SK-N-SH (cell line): ENCODE measurements at regions not wholly inside any gene's neighbourhood (a gene's known extent, or its start where the extent isn't known, plus 50 kb on each side); places are given as distances from the start of the nearest gene placed in this dataset.

Source experiments
- CTCF ChIA-PET: fragments of 300-600, 350-600 bp; formaldehyde crosslinking; extraction: SDS; loops from one replicate; lab custom pipeline; 2021; lab: Yijun Ruan, JAX
- POLR2A ChIA-PET: fragments of 350-600 bp; sonication (Branson Sonifier 250); formaldehyde crosslinking; extraction: SDS; loops from one replicate; lab custom pipeline; 2020; ENCODE audit warnings: antibody characterized with exemption, inconsistent platforms; lab: Yijun Ruan, JAX
- DNase-seq: peaks from one replicate; pipeline ENCODE4 v3.0.0; 2012
- H2AFZ ChIP-seq: fragments of 200-600 bp; sonication (generic); 2 replicates; pipeline ENCODE4 v1.8.1; 2016; ENCODE audit warnings: antibody characterized with exemption, mild to moderate bottlenecking, low read depth
- H3F3A ChIP-seq: fragments of 200-600 bp; sonication (generic); replicated peaks from 2 replicates; pipeline ENCODE3; 2016; ENCODE audit warnings: antibody characterized with exemption, mild to moderate bottlenecking; ENCODE audit not compliant: insufficient read depth
- H3K27ac ChIP-seq, 2 experiments: fragments of 200-500 bp in 1 of 2; fragments of 200-600 bp in 1 of 2; sonication (Bioruptor generic) in 1 of 2; sonication (generic), shearing (Covaris generic) in 1 of 2; 2 replicates each; pipeline versions ENCODE4 v1.5.1 to v1.6.1; 2014 to 2016; ENCODE audit warnings: low read depth in 2 of 2, inconsistent platforms in 1 of 2, low read length in 1 of 2, mild to moderate bottlenecking in 1 of 2, mixed read lengths in 1 of 2
- H3K27me3 ChIP-seq: fragments of 200-600 bp; sonication (generic), shearing (Covaris generic); 2 replicates; pipeline ENCODE4 v1.6.1; 2016; ENCODE audit warnings: mixed run types; ENCODE audit not compliant: insufficient read depth
- H3K36me3 ChIP-seq, 2 experiments: fragments of 200-500 bp in 1 of 2; fragments of 200-600 bp in 1 of 2; sonication (Bioruptor generic) in 1 of 2; sonication (generic) in 1 of 2; replicated peaks in 1 of 2; 2 replicates each; pipeline versions ENCODE3 to v1.5.1; 2014 to 2016; ENCODE audit warnings: low read length in 1 of 2, mild to moderate bottlenecking in 1 of 2; ENCODE audit not compliant: insufficient read depth in 2 of 2, control insufficient read depth in 1 of 2
- H3K4me1 ChIP-seq, 2 experiments: fragments of 200-500 bp in 1 of 2; fragments of 200-600 bp in 1 of 2; sonication (Bioruptor generic) in 1 of 2; sonication (generic), shearing (Covaris generic) in 1 of 2; 2 replicates each; pipeline versions ENCODE4 v1.5.1 to v1.6.1; 2014 to 2016; ENCODE audit warnings: low read depth in 1 of 2, low read length in 1 of 2, mixed run types in 1 of 2; ENCODE audit not compliant: insufficient read depth in 2 of 2, control insufficient read depth in 1 of 2
- H3K4me2 ChIP-seq: fragments of 200-600 bp; sonication (generic), shearing (Covaris generic); 2 replicates; pipeline ENCODE4 v1.6.1; 2017; ENCODE audit warnings: mixed run types
- H3K4me3 ChIP-seq, 2 experiments: fragments of 200-500 bp in 1 of 2; fragments of 200-600 bp in 1 of 2; sonication (Bioruptor generic) in 1 of 2; sonication (generic), shearing (Covaris generic) in 1 of 2; 2 replicates each; pipeline versions ENCODE4 v1.5.1 to v1.8.1; 2014 to 2016; ENCODE audit warnings: low read depth in 2 of 2, inconsistent platforms in 1 of 2, low read length in 1 of 2, mild to moderate bottlenecking in 1 of 2, mixed read lengths in 1 of 2, moderate library complexity in 1 of 2
- H3K79me2 ChIP-seq: fragments of 200-600 bp; sonication (generic); 2 replicates; pipeline ENCODE4 v1.8.1; 2017; ENCODE audit warnings: mild to moderate bottlenecking; ENCODE audit not compliant: insufficient read depth
- H3K9ac ChIP-seq: fragments of 200-600 bp; sonication (generic); 2 replicates; pipeline ENCODE4 v1.6.1; 2017; ENCODE audit warnings: mixed run types
- H3K9me2 ChIP-seq: fragments of 200-600 bp; sonication (generic); 2 replicates; pipeline ENCODE4 v1.6.1; 2017; ENCODE audit warnings: mixed run types
- H3K9me3 ChIP-seq: fragments of 200-600 bp; sonication (generic); 2 replicates; pipeline ENCODE4 v1.6.1; 2017; ENCODE audit warnings: mixed run types, mild to moderate bottlenecking, moderate library complexity
- H4K20me1 ChIP-seq: fragments of 200-600 bp; sonication (generic); 2 replicates; pipeline ENCODE4 v1.6.1; 2017; ENCODE audit warnings: mild to moderate bottlenecking, mixed run types; ENCODE audit not compliant: insufficient read depth
- ELF1 ChIP-seq: IDR thresholded peaks from 2 replicates; pipeline ENCODE4 v1.4.0; 2012
- EP300 ChIP-seq, 2 experiments: IDR thresholded peaks; 2 replicates each; pipeline versions ENCODE4 v1.4.0 to v1.6.1; 2012; ENCODE audit warnings: borderline replicate concordance in 1 of 2, low read depth in 1 of 2, low read length in 1 of 2
- EZH2phosphoT487 ChIP-seq: fragments of 200-600 bp; sonication (generic); IDR thresholded peaks from 2 replicates; pipeline ENCODE4 v1.6.1; 2017; ENCODE audit warnings: low read depth, mixed run types, mild to moderate bottlenecking, antibody characterized with exemption, moderate library complexity, borderline replicate concordance
- FOSL2 ChIP-seq: IDR thresholded peaks from 2 replicates; pipeline ENCODE4 v1.4.0; 2012; ENCODE audit warnings: low read depth, mild to moderate bottlenecking, moderate library complexity, borderline replicate concordance
- NFIC ChIP-seq: IDR thresholded peaks from 2 replicates; pipeline ENCODE4 v1.4.0; 2012; ENCODE audit warnings: borderline replicate concordance
- RAD21 ChIP-seq: IDR thresholded peaks from 2 replicates; pipeline ENCODE4 v1.6.1; 2012; ENCODE audit warnings: mild to moderate bottlenecking, low read length
- RXRA ChIP-seq: IDR thresholded peaks from 2 replicates; pipeline ENCODE4 v1.4.0; 2012; ENCODE audit warnings: low read depth, mild to moderate bottlenecking, borderline replicate concordance
- SIN3A ChIP-seq: IDR thresholded peaks from 2 replicates; pipeline ENCODE4 v1.6.1; 2012; ENCODE audit warnings: low read depth, mild to moderate bottlenecking, low read length, moderate library complexity, borderline replicate concordance
- SMC3 ChIP-seq: IDR thresholded peaks from 2 replicates; pipeline ENCODE4 v1.6.1; 2012; ENCODE audit warnings: low read depth, low read length, improper control_type of control experiment
- TCF12 ChIP-seq: IDR thresholded peaks from 2 replicates; pipeline ENCODE4 v1.4.0; 2012
- YY1 ChIP-seq: IDR thresholded peaks from 2 replicates; pipeline ENCODE4 v1.4.0; 2012; ENCODE audit warnings: low read depth, mild to moderate bottlenecking
- WGBS: methylation state at CpG from one replicate; pipeline ENCODE4 v1.1.6; 2017; ENCODE audit warnings: low lambda C conversion rate; 5-methylcytosine and 5-hydroxymethylcytosine counted together
- TF ChIP-seq, protein P1 (sequence below): fragments of 150-350 bp; IDR thresholded peaks from 2 replicates; pipeline ENCODE4 v1.6.1; 2016; ENCODE audit warnings: mild to moderate bottlenecking, low read depth, low read length
- TF ChIP-seq, protein P2 (sequence below): fragments of 200-600 bp; sonication (generic); IDR thresholded peaks from 2 replicates; pipeline ENCODE4 v1.6.1; 2017; ENCODE audit warnings: antibody characterized with exemption, mild to moderate bottlenecking, moderate library complexity
- TF ChIP-seq, protein P3 (sequence below): fragments of 150-350 bp; IDR thresholded peaks from 2 replicates; pipeline ENCODE4 v1.6.1; 2017; ENCODE audit warnings: antibody characterized with exemption, low read length, low read depth, borderline replicate concordance
- TF ChIP-seq, protein P4 (sequence below): IDR thresholded peaks from 2 replicates; pipeline ENCODE4 v1.6.1; 2012; ENCODE audit warnings: mild to moderate bottlenecking, low read depth, low read length, moderate library complexity
- TF ChIP-seq, protein P5 (sequence below): IDR thresholded peaks from 2 replicates; pipeline ENCODE4; 2012
- TF ChIP-seq, protein P6 (sequence below): IDR thresholded peaks from 2 replicates; pipeline ENCODE4 v1.4.0; 2012; ENCODE audit warnings: low read depth

DNA sequence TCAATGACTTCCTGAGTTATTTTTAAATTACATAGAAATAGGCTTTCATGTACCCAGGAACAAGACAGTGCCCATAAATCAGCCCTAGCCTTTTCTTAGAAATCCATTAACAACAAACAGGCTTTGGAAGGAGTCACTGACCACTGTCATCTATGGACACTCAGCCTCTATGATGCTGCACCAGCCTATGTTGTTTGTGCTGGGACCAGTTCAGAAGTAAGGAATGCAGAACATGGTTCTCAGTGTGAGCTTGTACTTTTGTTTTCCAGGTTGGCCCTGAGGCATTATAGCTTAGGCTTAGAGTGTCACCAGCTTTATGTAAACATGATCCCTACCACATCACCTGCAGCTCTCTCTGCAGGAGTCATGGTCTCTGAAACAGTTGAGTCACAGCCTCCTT lies 335.7 kb upstream of the CDH7 start:
- 0 out of 2 replicates have a peak, but pooled peaks cover 7% of the 10 kb centered on the region for H3K9me2 ChIP-seq
- no peak for DNase-seq
- no peak overlapping the region for H3K4me2 ChIP-seq
- TF ChIP-seq SIN3A, result no peak
- TF ChIP-seq, protein P1, sequence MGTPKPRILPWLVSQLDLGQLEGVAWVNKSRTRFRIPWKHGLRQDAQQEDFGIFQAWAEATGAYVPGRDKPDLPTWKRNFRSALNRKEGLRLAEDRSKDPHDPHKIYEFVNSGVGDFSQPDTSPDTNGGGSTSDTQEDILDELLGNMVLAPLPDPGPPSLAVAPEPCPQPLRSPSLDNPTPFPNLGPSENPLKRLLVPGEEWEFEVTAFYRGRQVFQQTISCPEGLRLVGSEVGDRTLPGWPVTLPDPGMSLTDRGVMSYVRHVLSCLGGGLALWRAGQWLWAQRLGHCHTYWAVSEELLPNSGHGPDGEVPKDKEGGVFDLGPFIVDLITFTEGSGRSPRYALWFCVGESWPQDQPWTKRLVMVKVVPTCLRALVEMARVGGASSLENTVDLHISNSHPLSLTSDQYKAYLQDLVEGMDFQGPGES, result no peak
- TF ChIP-seq SMC3, result no peak
- no peak for TF ChIP-seq YY1
- TF ChIP-seq, protein P2, sequence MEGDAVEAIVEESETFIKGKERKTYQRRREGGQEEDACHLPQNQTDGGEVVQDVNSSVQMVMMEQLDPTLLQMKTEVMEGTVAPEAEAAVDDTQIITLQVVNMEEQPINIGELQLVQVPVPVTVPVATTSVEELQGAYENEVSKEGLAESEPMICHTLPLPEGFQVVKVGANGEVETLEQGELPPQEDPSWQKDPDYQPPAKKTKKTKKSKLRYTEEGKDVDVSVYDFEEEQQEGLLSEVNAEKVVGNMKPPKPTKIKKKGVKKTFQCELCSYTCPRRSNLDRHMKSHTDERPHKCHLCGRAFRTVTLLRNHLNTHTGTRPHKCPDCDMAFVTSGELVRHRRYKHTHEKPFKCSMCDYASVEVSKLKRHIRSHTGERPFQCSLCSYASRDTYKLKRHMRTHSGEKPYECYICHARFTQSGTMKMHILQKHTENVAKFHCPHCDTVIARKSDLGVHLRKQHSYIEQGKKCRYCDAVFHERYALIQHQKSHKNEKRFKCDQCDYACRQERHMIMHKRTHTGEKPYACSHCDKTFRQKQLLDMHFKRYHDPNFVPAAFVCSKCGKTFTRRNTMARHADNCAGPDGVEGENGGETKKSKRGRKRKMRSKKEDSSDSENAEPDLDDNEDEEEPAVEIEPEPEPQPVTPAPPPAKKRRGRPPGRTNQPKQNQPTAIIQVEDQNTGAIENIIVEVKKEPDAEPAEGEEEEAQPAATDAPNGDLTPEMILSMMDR, result no peak
- no peaks in the 10 kb centered on the region for H3K9me3 ChIP-seq
- ChIA-PET CTCF (interaction anchor here (1.2 kb wide), 1 partner anchor 19 kb away, joined by 3 read pairs; no protein-coding TSS in a partner anchor), POLR2A (no interaction called here)
- no peaks in the 10 kb centered on the region for H3K79me2 ChIP-seq
- H2AFZ ChIP-seq, result no peak overlapping the region
- H3K27me3 ChIP-seq, result no peaks in the 10 kb centered on the region
- no peak overlapping the region for H3K27ac ChIP-seq
- no peak overlapping the region for H3K9ac ChIP-seq
- H4K20me1 ChIP-seq, result no peaks in the 10 kb centered on the region
- H3K36me3 ChIP-seq, result no peaks in the 10 kb centered on the region
- H3K4me3 ChIP-seq, result no peak overlapping the region
- no peaks in the 10 kb centered on the region; a peak in 1 of 4 replicates for H3K4me1 ChIP-seq
- no peaks in the 10 kb centered on the region for H3F3A ChIP-seq

DNA sequence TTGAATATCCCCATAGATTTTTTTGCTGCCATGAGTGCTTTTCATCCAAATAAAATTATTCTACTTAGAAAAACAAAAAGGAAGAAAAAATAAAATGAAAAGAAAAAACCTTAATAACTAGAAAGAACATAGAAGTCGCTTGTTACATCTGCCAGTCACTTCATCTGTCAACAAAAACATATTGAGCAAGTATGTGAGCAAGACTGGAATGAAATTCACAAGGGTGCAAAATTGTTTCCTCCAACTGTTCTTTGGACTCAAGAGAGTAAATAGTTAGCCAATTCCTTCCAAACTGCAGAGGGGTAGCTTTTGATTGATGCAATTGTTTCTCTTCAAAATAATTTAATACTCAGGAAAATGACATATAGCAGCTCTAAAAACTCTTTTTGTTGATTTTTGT lies 336.3 kb upstream of the CDH7 start:
- no peaks in the 10 kb centered on the region for H3K27me3 ChIP-seq
- H3K79me2 ChIP-seq, result no peaks in the 10 kb centered on the region
- no peak overlapping the region for H3K4me3 ChIP-seq
- no peak overlapping the region for H3K4me2 ChIP-seq
- H3K4me1 ChIP-seq, result no peaks in the 10 kb centered on the region; a peak in 1 of 4 replicates
- no peaks in the 10 kb centered on the region for H4K20me1 ChIP-seq
- no peaks in the 10 kb centered on the region for H3F3A ChIP-seq
- WGBS, result 7% methylated on average over 1 of the region's 1 CpG
- H2AFZ ChIP-seq, result no peak overlapping the region
- H3K9me3 ChIP-seq, result no peaks in the 10 kb centered on the region
- POLR2A ChIA-PET, result no interaction called here
- H3K27ac ChIP-seq, result no peak overlapping the region
- H3K36me3 ChIP-seq, result no peaks in the 10 kb centered on the region
- CTCF ChIA-PET, result interaction anchor here (1.2 kb wide), 1 partner anchor 19 kb away, joined by 3 read pairs; no protein-coding TSS in a partner anchor
- no peak overlapping the region for H3K9ac ChIP-seq
- 0 out of 2 replicates have a peak, but pooled peaks cover 7% of the 10 kb centered on the region for H3K9me2 ChIP-seq
- no peak for DNase-seq
- TF ChIP-seq ELF1, result no peak
- TF ChIP-seq, protein P3, sequence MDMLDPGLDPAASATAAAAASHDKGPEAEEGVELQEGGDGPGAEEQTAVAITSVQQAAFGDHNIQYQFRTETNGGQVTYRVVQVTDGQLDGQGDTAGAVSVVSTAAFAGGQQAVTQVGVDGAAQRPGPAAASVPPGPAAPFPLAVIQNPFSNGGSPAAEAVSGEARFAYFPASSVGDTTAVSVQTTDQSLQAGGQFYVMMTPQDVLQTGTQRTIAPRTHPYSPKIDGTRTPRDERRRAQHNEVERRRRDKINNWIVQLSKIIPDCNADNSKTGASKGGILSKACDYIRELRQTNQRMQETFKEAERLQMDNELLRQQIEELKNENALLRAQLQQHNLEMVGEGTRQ, result no peak
- TF ChIP-seq EZH2phosphoT487, result no peak
- TF ChIP-seq SIN3A, result no peak
- TF ChIP-seq, protein P1, result no peak
- TF ChIP-seq FOSL2, result no peak
- TF ChIP-seq NFIC, result no peak
- TF ChIP-seq RAD21, result no peak
- TF ChIP-seq SMC3, result no peak
- TF ChIP-seq, protein P4, sequence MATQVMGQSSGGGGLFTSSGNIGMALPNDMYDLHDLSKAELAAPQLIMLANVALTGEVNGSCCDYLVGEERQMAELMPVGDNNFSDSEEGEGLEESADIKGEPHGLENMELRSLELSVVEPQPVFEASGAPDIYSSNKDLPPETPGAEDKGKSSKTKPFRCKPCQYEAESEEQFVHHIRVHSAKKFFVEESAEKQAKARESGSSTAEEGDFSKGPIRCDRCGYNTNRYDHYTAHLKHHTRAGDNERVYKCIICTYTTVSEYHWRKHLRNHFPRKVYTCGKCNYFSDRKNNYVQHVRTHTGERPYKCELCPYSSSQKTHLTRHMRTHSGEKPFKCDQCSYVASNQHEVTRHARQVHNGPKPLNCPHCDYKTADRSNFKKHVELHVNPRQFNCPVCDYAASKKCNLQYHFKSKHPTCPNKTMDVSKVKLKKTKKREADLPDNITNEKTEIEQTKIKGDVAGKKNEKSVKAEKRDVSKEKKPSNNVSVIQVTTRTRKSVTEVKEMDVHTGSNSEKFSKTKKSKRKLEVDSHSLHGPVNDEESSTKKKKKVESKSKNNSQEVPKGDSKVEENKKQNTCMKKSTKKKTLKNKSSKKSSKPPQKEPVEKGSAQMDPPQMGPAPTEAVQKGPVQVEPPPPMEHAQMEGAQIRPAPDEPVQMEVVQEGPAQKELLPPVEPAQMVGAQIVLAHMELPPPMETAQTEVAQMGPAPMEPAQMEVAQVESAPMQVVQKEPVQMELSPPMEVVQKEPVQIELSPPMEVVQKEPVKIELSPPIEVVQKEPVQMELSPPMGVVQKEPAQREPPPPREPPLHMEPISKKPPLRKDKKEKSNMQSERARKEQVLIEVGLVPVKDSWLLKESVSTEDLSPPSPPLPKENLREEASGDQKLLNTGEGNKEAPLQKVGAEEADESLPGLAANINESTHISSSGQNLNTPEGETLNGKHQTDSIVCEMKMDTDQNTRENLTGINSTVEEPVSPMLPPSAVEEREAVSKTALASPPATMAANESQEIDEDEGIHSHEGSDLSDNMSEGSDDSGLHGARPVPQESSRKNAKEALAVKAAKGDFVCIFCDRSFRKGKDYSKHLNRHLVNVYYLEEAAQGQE, result no peak
- TF ChIP-seq, protein P5, sequence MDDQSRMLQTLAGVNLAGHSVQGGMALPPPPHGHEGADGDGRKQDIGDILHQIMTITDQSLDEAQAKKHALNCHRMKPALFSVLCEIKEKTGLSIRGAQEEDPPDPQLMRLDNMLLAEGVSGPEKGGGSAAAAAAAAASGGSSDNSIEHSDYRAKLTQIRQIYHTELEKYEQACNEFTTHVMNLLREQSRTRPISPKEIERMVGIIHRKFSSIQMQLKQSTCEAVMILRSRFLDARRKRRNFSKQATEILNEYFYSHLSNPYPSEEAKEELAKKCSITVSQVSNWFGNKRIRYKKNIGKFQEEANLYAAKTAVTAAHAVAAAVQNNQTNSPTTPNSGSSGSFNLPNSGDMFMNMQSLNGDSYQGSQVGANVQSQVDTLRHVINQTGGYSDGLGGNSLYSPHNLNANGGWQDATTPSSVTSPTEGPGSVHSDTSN, result no peak
- no peak for TF ChIP-seq TCF12
- TF ChIP-seq EP300 (IDR thresholded peaks at IDR 0.05; ENCODE audit: borderline replicate concordance in 1 of 2, low read depth in 1 of 2, low read length in 1 of 2), result no peak
- TF ChIP-seq RXRA, result no peak
- TF ChIP-seq, protein P6, sequence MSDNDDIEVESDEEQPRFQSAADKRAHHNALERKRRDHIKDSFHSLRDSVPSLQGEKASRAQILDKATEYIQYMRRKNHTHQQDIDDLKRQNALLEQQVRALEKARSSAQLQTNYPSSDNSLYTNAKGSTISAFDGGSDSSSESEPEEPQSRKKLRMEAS, result no peak
